Activated CD4-positive, alpha-beta T cell treated with anti-CD3 and anti-CD28 coated beads for 48 hours (primary cell): ENCODE measurements at regions not wholly inside any gene's neighbourhood (a gene's known extent, or its start where the extent isn't known, plus 50 kb on each side); places are given as distances from the start of the nearest gene placed in this dataset.

Source experiments
- DNase-seq: peaks from one replicate; pipeline ENCODE4 v3.0.0-alpha.2; 2020

DNA sequence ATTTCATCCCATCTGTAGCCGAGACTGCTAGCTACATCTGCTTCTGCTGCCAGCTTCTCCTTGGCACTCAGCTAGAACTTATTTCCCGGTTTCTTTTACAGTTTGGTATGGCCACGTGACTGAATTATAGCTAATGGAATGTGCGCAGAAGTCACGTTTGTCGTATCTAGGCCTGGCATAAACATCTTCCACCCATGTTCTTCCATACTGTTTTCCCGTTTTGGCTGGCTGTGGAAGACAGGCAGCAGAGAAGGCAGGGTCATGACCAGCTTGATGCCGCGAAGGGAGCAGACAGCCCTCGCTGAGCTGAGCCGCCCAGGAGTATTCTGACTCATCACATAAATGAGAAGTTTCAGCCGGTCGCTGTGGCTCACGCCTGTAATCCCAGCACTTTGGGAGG lies 186.7 kb downstream of the RFC3 start:
- DNase-seq, result no peak

DNA sequence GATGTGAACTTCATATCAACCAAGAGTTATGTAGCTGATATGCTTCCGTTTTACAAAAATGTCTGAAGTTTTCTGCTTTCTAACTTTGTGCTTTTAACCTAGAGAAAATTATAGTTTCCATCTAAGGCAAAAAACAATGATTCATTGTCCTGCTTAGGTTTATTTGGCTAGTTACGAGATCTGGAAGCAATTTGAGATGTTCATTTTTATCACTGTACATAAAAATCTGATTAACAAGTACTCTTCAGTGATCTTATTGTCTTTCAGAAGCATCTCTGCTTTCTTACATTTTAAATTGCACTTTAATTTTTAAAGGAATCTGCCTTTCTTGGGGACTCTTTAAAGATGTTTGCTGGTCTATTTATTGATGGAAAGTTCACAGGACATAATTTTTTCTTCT lies 188.1 kb downstream of the RFC3 start:
- no peak for DNase-seq

DNA sequence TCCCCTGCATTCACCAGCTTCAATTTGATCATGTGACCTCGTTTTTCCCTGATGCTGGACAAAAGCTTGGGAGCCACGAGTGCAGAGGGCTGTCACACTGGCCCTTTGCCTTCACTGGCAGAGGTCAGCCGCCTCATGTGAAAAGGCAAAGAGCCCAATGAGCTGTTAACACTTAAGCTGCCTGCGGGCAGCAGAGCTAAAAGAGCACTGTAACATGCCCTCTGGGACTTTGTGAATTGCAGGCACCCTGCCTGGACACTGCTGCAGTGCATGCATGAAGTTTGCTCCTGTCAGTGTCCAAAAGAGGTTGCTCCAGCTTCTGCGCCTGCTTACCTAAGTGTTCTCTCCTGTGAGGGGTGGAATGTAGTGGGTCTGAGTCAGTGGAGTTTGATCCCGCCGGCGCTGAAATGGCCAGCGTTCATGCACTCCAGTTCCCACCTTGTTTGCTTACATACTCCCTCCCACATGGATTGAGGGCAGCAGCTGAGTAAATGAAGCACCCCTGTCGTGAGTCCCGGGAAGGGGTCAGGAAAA lies 193.7 kb downstream of the RFC3 start:
- no peak for DNase-seq

DNA sequence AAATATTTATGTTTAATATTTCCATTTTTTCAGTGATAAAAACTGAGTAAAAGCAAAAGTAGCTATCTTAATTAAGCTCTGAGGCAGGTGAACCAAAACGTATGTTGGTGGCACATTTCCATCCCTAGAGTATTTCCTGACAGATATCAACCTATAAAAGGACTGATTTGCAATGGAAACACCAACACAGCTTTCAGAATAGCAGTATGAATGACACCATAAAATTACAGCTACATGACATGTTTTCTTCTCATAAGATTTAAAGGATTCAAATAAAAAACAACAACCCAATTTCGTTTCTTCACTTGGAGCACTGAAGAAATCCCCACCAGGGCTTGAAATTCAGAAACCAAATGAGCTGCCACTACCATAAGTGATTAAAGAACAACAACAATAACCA lies 194.4 kb downstream of the RFC3 start:
- no peak for DNase-seq

DNA sequence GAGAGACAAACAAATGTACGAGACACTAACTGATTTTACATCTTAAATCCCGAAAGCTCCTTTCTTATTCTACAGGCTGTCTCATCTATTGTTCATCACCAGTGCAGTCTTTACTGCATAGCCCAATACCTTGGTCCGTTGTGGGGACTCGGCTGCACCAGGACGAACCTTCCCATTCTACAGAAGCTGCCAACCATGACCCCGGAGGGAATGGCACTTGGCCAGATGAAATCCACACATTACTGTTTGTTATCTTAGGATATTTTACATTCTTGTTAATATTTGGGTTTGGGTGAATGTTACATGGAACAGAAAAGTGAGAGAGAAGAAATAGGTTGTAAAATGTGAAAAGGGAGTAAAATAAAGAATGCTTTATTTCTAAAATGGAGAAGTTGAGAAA lies 195.1 kb downstream of the RFC3 start:
- no peak for DNase-seq

DNA sequence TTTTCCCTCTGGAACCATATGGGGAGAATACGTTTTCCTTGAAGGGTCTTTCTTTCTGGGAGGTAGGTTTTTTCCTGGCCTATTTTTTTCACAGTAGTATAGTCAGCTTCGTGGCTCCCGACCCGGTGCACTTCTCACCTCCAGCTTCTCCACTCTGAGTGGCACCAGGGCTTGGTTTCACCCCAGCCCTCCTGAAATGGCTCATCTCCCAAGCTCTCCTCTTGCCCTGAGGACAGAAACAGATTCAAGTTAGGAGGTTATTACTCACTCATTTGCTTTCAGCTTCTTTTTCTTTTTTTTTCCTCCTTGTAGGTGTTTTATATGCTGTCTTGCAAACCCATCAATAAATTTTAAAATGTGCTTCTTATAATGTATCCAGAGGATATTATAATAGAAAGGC lies 199.3 kb downstream of the RFC3 start:
- no peak for DNase-seq

DNA sequence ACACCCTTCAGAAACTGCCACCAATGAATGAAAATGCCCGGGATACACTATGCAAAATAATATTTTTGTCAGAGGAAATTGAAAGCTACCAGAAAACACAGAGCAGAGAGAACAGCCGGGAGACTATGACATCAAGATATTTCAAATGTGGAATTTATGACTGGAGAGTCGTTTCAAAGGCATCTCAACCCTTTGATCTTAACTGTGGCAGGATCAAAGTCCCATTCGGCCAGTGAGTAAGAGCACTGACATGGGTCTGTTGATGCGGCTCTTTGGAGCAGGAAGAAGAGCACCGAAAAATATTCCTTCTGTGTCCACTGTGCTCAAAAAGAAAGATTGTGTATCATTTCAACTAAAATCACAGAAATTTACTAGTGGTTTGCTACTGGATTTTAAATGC lies 201.9 kb downstream of the RFC3 start:
- DNase-seq, result no peak

DNA sequence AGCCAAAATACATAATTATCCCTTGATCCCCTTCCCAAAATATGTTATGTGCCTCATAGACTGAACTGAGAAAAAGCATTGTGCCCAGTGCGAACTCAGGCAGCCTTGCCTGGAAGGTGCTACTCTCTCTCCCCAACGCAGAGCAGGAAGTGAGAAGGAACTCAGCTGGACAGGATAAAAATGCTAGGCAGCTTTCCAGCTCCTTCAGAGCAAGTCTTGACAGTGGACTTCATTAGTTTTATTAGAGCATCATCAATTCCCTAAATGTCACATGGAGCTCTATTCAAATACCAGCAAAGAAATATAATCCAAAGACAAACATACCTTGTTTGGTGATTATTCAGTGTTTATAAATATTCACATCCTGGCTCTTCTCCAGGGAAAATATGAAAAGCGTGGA lies 202.4 kb downstream of the RFC3 start:
- DNase-seq, result no peak

DNA sequence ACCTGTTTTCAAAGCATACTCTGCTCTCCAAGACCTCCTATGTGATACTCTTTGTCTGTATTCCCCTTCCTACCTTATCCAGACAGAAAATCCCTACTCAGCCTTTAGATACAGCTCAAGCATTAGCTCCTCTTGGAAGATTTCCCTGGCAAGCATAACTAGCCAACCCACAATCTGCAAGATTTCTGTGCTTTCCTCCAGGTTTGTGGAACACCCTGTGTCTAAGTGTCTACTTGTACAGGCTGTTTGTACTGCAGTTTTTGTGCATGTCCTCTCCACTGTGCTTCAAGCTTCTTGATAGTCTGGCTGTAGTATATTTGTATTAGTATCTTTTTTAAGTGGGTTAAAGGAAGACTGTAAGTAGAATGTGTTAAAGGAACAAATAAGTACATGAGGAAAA lies 203.7 kb downstream of the RFC3 start:
- no peak for DNase-seq

DNA sequence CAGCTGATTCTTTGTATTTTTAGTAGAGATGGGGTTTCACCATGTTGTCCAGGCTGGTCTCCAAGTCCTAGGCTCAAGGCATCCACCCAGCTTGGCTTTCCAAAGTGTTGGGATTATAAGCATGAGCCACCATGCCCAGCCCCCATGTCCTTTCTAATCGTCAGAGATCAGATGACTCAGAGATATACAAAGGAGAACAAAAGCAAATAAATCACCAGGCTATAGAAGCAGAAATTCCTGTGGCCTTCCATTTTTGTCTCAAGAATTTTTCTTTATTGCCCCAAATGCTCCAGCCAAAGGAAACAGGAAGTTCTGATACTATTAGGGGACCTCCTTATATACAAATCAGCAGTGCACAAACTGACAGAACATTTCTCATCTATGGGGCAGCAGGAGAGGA lies 207.8 kb downstream of the RFC3 start:
- DNase-seq, result no peak

DNA sequence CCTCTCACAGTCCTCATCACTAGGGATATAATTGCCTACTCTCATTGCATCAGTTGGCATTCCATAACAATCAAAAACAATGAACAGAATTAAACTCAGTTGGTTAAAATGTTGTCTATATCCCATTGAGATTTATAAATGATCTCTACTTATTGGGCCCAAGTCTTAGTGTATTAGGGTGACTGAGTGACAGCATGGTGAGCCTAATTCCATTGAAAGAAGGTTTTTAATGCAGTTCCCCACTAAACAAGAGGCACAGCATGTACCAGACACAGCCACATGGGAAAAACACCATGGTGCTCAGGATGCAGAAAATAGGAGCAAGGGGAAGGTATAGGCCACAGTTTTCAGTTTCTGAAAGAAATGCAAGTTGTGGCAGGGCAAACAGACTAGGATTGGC lies 208.4 kb downstream of the RFC3 start:
- DNase-seq, result no peak

DNA sequence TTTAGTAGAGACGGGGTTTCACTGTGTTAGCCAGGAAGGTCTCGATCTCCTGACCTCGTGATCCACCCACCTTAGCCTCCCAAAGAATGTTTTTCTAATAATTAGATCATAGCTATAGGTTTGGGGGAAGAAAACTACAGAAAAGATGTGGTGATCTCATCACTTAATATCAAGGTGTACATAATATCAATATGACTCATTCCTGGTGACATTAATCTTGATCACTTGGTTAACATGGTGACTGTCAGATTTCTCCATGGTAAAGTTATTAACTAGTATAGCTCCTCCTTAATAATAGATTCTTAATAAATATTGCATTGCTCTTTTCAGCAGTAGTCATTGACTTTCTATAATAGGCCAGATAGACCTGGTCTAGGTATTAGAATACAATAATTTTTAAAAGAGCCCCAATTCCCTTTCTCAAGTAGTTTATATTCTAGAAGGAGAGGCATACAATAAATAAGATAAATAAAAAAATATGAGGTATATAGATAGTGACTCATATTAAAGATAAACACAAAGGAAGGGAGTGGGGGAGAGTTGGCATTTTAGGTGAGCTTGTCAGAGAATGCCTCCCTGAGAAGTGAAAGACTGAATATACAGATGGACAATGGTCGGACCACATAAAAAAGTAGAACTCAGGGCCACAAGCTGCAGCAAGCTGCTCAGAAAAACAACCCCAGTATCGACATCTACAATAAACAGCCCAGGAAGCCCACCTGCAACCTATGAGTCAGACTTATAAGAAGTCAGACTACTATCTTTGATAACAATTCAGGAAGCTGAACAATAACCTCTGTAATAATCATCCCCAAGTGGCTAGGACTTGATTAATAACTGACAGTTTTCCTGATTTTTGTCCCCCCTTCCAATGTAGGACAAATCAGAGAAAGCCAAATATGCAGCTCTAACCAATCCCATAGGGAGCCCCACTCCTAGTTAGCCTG lies 210.8 kb downstream of the RFC3 start:
- DNase-seq, result no peak

DNA sequence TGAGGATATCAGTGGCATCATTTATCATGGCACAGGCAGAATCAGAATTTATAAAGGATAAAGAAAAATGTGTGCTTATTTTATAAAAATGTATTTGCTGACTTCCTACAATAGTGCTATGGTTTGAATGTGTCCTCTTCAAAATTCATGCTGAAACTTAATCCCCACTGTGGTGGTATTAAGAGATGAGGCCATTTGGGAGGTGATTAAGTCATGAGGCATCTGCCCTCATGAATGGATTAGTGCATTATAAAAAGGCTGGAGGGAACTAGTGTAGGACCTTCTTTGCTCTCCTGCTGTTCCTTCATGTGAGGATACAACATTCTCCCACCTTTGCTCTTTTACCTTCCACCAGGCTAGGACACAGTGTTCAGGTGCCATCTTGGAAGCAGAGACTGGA lies 212.8 kb downstream of the RFC3 start:
- no peak for DNase-seq

DNA sequence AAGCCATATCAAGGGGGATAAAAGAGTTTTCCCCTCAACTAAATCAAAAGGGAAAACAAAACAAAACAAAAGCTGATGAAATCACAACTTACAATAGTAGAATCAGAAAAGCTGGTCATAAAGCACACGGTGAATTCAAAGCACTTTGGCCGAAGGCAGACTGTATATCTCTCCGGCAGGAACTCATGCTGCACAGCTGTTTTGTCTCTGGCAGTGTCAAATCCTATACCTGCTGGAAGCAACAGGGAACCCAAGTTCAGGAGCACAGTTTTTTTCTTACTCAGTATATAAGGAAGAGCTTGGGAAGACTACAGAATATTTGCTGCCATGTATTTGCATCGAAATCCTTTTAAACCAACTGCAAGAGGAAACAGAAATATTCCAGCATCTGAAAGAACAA lies 213.7 kb downstream of the RFC3 start:
- no peak for DNase-seq

DNA sequence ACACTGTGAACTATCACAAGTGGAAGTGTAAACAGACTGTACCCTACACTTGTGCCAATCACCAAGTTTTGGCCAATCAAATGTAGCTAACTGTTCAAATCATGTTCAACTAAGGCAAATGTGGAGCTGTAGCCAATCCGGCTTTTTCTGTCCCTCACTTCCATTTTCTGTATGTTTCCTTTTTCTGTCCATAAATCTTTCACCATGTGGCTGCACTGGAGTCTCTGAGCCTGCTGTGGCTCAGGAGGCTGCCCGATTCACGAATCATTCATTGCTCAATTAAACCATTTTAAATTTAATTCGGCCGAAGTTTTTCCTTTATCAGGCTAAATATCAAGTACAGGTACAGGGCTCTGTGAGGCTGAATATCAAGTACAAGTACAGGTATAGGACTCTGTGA lies 216.5 kb downstream of the RFC3 start:
- no peak for DNase-seq

DNA sequence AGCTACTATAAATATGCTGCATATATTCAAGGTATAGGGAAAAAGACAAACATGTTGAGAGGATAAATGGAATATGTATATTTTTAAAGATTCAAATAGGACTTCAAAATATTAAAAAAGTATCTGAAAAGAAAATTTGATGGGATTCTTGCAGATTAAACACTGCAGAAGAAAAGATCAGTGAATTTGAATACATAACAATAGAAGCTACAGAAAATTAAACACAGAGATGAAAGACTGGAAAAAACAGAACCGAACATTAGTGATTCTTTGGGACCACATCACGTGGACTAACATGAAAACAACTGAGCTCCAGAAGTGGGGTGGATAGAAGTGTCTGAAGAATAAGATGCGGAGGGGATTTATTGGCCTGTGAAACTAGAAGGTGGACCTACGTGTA lies 217.2 kb downstream of the RFC3 start:
- DNase-seq, result no peak

DNA sequence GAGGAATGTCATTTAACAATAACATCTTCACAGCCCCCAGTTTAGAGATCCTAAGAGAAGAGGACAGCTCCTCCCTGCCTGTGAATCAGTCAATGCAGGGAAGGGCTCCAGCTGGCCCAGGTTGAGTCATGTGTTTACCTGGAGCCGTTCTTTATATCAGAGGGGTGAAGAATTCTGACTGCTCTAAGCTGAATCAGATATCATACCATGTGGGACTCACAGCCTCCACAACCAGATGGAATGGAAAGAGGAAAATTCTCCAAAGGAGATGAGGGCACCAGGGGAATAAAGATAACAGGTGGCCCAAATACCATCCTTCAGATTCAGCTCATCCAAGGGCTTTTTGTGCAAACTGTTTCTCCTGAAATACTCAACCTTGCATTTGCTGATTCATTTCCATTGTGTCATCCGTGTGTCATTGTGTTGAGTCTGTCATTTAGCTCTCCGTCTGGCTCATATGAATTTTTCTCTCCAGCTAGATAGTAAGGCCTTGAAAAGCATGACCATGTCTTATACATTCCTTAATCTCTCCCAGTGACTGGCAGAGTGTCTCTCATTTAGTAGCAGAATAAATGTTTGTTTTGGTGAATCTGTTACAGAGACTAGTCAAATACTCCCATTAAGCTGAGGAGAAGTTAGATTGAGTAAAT lies 217.9 kb downstream of the RFC3 start:
- DNase-seq, result no peak

DNA sequence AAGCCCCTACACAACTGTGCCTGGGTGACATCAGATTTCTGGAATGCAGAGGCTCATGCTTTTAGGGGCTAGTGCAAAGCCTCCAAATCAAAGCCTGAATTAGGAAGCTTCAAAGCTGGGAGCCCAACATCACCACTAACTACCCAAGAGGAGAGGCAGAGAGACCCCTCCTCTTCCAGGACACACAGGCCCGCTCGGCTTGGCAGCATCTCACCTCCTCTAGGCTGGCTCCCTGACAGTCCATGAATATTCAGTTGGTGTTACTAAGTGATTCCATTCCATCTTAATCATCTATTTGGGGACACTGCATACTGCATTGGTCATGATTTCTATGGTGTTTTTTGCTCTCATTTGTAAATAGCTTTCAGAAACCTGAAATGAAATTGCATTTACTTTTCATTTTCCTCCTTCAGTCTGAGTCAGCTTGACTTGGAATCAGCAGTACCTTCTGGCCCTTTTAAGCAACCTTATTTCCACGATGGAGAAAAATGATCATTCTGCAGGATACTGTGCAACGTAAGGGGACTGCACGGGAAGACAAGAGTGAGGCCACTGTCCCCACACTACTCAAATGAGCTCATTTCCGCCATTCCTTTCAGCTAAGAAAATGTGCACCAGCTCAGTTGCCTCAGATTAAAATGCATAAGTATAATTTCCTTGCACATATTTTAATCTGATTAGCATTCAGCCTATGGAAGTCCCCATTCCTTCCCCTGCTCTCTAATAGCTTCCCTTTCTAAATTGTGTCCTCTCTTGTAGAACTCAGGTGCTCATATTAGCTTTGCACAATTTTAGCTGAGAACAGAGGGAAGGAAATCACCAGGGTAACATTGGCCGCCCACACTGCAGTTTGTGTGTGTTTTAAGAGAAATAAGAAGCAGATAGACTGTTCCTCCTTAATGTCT lies 219.9 kb downstream of the RFC3 start:
- no peak for DNase-seq

DNA sequence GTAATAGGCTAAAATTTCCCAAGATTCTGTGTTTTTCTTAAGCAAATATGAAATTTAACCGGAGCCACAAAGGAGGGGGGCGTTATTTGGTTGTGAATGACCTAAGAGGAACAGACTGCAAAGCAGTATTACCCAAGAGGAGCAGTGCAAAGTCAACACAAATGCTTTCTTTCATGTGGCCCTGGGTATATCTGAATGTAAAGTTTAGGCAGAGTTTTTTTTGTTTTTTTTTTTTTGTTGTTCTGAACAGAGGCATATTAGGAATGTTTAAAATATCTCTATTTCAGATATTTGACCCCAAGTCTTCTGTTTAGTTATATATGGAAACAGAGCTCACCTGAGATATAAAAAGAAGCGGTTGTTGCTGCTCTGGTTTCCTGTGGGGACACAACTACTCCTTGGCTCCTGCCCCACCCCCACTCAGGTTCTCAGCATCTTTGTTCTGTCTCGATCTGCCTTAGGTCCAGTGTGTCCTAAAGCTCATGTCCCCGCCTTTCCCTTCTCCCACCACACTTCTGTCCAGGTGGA lies 220.7 kb downstream of the RFC3 start:
- no peak for DNase-seq

DNA sequence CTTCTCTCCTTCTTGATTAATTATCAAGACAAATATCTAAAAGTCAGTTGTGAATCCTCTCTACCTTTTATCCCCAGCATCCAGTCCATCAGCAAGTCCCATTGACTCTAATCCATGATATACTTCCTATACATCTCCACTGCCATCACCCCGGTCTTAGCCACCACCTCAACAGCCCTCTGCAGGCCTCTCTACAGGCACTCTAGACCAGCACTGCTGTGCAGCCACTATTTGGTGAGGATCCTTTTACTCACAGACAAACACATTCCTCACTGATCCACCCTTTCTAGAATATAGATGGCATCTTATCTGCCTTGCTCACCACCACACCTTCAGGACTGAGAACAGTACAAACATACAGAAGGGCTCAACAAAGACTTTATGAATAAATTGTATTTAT lies 221.7 kb downstream of the RFC3 start:
- no peak for DNase-seq

DNA sequence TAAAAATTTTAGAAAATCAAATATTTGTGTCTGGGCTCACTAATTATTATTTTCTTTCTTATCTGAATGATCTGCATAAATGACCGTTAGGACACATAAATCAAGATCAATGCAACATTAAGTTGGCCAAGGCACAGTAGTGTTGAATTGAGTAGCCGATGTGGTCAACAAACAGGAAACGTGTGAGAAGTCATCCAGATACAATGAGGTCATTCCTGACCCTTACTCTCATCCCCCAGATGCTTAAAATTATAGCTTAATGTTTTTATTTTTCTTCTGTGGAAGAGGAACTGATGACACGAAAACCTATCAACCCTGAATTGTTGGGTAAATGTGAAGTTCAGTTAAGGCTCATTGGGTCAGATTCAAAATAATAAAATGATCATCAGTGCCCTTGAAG lies 222.9 kb downstream of the RFC3 start:
- DNase-seq, result no peak

DNA sequence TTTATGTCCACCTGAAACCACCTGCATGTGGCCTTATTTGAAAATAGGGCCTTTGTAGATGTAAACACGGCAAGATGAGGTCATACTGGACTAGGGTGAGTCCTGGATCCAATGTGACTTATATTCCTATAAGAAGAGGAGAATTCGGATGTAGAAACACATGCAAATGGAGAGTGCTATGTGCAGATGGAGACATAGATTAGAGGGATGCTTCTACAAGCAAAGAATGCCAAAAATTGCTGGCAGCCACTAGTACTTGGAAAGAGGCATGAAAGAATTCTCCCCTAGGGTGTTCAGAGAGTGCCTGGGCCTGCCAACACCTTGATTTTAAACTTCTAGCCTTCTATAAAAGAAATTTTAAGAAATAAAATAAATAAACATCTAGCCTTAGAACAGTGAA lies 226.1 kb downstream of the RFC3 start:
- DNase-seq, result no peak

DNA sequence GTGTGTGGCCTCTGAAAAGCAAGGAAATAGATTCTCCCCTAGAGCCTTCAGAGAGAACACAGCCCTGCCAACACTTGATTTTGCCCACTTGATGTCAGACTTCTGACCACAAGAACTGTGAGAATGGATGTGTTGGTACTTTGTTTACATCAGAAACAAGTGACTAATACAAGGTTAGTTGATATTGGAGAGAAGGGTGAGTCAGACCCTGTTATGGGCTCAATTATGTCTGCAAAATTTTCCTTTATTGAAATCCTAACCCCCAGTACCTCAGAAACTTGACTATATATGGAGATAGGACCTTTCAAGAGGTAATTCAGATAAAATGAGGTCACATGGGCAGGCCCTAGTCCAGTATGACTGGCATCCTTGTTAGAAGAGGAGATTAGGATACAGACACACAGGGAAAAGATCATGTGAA lies 226.7 kb downstream of the RFC3 start:
- DNase-seq, result no peak
